ENCODE measurements at regions not wholly inside any gene's neighbourhood (a gene's known extent, or its start where the extent isn't known, plus 50 kb on each side); places are given as distances from the start of the nearest gene placed in this dataset.

DNA sequence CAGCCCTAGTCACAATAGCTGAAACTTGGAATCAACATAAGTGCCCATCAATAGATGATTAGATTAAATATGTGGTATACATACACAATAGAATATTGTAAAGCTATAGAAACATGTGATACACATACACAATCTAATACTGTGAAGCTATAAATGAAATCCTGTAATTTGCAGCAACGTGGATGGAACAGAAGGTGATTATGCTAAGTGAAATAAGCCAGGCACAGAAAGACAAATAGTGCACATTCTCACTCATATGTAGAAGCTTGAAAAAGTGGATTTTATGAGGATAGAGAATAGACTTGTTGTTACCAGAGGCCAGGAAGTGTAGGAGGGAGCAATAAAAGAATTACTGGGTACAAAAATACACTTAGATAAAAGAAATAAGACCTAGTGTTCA is 181.5 kb upstream of the TYRP1 start:
- TF ChIP-seq CHD2 (IDR thresholded peaks at IDR 0.05; ENCODE audit: low read length, partially characterized antibody), result no peak
- no peak for TF ChIP-seq KDM1A (IDR thresholded peaks at IDR 0.05; ENCODE audit: low read depth)
- no peak for TF ChIP-seq POLR2A (IDR thresholded peaks at IDR 0.05; ENCODE audit: low read length)
- no peak for TF ChIP-seq ESRRA (IDR thresholded peaks at IDR 0.05; ENCODE audit: borderline replicate concordance, low read length)
- no peak for TF ChIP-seq JUN (IDR thresholded peaks at IDR 0.05)
- TF ChIP-seq EP300 (IDR thresholded peaks at IDR 0.05), result no peak
- no peak for TF ChIP-seq RNF2 (IDR thresholded peaks at IDR 0.05; ENCODE audit: borderline replicate concordance, low read depth)
- no peak for TF ChIP-seq RAD21 (conservative IDR thresholded peaks at IDR 0.05 in 1 of 2, IDR thresholded peaks at IDR 0.05 in 1 of 2)
- TF ChIP-seq NFE2L2 (conservative IDR thresholded peaks at IDR 0.05; ENCODE audit: low read length), result no peak
- TF ChIP-seq, protein P1, sequence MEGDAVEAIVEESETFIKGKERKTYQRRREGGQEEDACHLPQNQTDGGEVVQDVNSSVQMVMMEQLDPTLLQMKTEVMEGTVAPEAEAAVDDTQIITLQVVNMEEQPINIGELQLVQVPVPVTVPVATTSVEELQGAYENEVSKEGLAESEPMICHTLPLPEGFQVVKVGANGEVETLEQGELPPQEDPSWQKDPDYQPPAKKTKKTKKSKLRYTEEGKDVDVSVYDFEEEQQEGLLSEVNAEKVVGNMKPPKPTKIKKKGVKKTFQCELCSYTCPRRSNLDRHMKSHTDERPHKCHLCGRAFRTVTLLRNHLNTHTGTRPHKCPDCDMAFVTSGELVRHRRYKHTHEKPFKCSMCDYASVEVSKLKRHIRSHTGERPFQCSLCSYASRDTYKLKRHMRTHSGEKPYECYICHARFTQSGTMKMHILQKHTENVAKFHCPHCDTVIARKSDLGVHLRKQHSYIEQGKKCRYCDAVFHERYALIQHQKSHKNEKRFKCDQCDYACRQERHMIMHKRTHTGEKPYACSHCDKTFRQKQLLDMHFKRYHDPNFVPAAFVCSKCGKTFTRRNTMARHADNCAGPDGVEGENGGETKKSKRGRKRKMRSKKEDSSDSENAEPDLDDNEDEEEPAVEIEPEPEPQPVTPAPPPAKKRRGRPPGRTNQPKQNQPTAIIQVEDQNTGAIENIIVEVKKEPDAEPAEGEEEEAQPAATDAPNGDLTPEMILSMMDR (IDR thresholded peaks at IDR 0.05), result no peak
- no peak for TF ChIP-seq JUNB (IDR thresholded peaks at IDR 0.05)
- TF ChIP-seq RFX5 (IDR thresholded peaks at IDR 0.05), result no peak
- no peak for TF ChIP-seq HOXA7 (CRISPR knock-in tag; IDR thresholded peaks at IDR 0.05)

All from A549 (cell line).